GM21381 (cell line): ENCODE measurements at regions not wholly inside any gene's neighbourhood (a gene's known extent, or its start where the extent isn't known, plus 50 kb on each side); places are given as distances from the start of the nearest gene placed in this dataset.

Source experiments
- ATAC-seq: cut with Tn5 transposase; IDR thresholded peaks from one replicate; pipeline ENCODE4 v1.9.1; 2021; ENCODE audit warnings: mild to moderate bottlenecking, moderate library complexity; ENCODE audit not compliant: unreplicated experiment

DNA sequence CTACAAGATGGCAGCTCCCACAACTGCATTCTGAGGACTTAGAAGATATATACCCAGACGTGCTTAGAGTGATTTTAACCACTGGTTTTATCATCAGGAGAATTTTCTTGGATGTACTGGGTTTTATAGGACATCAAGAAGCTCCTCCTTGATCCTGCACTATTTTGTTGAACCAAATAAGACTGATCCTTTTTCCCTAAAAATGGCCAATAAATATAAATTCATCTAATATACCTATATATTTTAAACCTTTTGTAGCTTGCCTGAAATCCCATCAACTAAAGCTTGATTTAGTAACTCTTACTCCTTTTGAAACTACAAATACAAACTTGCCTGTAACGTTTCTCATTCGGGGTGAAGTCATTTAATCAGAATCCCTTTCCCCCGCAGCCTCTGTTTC lies 849.4 kb upstream of the ADAMTS5 start:
- ATAC-seq, result no peak

- ATAC-seq, result no peak
Measured at GRCh38 chr21:27814226-27814625, 847.3 kb upstream of the ADAMTS5 start.

DNA sequence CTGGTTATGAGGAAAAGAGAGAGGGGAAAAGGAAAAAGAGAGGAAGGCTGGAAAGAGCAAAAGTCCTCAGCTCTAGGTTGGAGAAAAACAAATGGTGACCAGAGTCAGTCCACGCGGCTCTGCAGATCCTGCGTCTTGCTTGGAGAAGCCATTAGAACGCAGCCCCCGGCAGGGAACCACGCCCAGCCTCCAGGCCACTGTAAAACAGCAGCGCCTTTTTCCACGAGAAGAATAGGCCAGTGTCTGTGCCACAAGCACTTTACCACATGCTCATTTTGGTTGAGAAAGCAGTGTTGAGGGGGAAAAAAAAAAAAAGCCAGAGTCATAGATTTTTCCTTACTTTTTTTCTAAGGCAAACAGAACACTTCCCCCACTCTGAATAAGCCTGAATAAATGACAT lies 846.9 kb upstream of the ADAMTS5 start:
- ATAC-seq, result no peak

DNA sequence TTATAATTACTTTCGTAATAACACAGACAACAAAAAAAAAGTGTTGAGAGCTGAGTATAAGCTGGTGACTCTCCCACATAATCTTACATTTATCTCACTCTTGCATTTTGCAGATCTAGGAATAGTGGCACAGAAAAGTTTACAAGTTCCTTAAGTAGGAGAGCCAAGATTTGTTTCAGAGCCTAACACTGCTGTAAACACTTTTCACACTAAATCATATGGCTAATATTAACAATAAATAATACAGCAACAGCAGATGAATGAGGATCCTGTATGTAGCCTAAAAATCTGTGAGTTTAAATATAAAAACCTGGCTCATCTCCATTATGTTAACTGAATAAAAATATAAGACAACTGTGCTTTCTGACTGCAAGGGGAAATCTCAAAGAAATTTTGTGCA lies 846.5 kb upstream of the ADAMTS5 start:
- ATAC-seq, result no peak

DNA sequence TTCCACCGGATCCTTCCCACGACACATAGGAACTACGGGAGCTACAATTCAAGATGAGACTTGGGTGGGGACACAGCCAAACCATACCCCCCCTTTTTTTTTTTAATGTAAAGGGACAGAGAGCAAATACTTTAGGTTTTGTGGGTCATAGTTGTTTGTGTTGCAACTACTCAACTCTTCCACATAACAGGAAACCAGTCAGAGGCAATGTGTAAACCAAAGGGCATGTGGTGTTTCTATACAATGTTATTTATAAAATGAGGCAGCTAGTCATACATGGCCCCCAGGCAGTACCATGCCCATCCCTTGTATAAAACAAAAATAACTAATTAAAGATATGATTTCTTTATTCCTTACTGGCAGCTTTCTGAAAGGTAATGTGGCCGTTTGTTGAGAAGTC lies 845.4 kb upstream of the ADAMTS5 start:
- no peak for ATAC-seq

DNA sequence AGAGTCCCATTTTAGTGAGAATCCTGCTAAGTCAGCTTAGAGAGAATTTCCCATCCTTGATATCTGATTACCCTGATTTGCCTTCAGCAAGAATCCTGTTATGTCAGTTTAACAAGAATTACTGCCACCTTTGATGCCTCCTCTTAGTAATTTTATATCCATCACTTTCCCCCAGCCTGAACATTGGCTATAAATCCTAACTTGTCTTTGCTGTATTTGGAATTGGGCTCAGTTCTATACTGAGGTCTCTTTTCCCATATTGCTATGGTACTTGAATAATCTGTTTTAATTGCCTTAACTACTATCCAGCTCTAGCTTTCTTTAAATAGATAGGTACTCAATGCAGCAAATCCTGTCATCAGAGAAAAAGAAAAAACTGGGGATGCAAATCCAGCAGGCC lies 842.0 kb upstream of the ADAMTS5 start:
- ATAC-seq, result no peak

GRCh38 chr21:27807596-27807995 lies 840.7 kb upstream of the ADAMTS5 start:
- no peak for ATAC-seq

GRCh38 chr21:27806281-27806680 lies 839.4 kb upstream of the ADAMTS5 start:
- ATAC-seq, result no peak

- ATAC-seq, result no peak
Measured at GRCh38 chr21:27805696-27806095, 838.8 kb upstream of the ADAMTS5 start.

DNA sequence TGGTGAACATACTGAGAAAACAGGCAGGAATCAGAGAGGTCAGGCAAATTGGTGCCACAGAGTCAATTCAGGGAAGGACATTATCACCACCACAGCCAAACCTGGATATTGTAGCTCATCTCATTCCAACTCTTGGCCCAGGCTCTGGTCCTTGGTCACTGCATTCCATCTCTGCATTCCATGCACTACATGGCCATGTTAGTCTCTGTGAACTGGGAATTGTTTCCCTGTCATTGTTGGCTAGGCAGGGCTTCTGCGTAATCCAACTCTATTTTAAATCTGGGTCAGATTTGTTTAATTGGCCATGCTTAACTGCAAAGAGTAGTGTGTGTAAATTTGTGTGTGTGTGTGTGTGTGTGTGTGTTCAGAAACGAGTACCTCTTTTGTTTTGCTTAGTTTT lies 837.6 kb upstream of the ADAMTS5 start:
- ATAC-seq, result no peak

- ATAC-seq, result no peak
Measured at GRCh38 chr21:27803571-27803970, 836.7 kb upstream of the ADAMTS5 start.

DNA sequence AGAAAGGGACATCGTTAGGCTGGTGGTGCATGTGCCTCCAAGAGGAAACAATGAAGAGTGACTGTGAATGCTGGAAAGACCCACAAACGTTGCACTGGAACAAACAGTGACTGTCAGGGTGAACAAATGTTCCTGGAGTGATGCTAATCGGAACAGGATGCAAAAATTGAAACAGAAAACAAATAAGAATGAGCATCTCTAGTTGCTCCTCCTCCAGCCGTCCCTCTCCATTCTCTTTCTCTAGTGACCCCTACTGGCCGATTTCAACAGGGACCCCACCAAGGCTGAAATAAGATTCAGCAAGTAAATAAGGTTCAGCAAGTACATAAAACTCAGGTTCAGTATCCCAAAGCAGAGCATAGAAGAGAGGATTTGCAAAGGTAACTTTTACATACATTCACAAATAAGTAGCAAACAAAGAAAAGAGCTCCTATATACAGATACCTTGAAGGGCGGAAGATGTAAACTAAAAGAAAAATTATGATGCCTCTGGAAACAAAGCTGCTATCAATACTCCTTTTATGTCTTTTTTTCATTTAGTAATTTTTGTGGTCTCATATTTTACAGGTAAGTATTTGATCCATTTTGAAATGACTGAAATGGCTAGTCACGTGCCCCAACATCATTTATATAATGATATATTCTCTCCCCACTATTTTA lies 836.1 kb upstream of the ADAMTS5 start:
- no peak for ATAC-seq

GRCh38 chr21:27799861-27800260 lies 833.0 kb upstream of the ADAMTS5 start:
- no peak for ATAC-seq

- no peak for ATAC-seq
Measured at GRCh38 chr21:27796106-27796505, 829.2 kb upstream of the ADAMTS5 start.

DNA sequence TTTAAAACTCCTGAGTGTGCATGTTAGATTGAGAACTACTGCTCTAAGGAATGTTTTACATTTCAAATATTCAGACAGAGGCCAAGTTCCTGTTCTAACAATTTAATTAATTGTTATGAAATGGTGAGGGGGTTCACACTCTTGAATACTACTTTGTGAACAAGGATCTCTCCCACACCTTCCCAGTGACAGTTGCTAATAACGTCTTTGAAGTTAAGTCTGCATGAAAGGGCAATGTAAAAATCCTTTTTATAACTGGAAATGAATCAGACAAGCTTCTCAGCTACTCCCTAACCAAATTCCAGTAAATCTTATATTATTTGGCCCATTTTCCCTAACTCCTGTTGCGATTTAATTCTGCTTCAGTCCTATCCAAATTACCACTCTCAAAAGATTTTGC lies 828.5 kb upstream of the ADAMTS5 start:
- ATAC-seq, result no peak

DNA sequence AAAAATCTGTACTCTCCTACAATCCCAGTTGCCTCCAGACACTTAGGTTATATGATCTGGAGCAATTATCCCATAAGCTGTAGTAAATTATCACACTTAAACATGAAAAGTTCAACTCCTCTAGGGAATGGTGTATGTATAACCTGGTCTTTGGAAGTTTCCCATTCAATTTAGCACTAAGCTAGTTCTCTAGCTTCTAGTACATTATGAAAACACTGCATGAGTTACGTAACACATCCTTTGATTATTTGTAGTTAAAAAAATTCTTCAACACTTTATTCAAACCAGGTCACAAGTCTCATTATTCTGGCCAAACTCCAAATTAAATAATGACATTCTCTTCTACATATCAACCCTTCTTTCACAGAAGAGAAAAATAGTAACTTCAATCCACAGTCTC lies 827.0 kb upstream of the ADAMTS5 start:
- ATAC-seq, result no peak

- no peak for ATAC-seq
Measured at GRCh38 chr21:27787046-27787445, 820.2 kb upstream of the ADAMTS5 start.

DNA sequence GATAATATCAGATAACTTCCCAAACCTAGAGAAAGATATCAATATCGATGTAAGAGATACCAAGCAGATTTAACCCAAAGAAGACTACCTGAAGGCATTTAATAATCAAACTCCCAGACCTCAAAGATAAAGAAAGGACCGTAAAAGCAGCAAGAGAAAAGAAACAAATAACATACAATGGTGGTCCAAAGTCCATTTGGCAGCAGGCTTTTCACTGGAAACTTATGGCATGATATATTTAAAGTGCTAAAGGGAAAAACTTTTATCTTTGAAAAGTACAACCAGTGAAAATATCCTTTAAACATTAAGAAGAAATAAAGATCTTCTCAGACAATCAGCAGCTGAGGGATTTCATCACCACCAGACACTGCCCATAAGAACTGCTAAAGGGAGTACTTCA lies 812.7 kb upstream of the ADAMTS5 start:
- no peak for ATAC-seq

DNA sequence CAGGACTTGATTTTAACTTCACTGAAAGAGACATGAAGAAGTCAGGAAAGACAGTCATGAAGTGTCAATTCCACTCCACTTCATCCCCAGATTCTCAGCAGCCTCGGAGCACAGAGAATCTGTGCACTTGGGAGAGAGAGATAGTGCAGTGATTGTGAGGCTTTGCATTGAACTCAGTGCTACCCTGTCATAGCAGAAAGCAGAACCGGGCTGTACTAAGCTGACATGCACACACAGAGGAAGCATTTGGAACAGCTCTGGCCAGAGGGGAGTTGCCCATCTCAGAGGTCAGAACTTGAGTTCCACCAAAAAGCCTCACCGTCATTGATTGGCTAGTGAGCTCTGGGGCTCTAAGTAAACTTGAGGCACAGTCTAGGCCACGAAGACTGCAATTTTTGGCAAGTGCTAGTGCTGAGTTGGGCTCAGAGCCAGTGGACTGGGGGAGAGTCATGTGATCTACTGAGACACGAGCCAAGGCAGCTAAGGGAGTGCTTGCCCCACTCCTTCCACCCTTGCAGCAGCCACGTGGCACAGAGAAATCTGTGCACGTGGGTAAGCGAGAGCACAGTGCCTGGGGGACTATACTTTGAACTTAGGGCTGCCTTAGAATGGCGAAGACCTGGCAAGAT lies 810.2 kb upstream of the ADAMTS5 start:
- ATAC-seq, result no peak

- ATAC-seq, result no peak
Measured at GRCh38 chr21:27772816-27773215, 805.9 kb upstream of the ADAMTS5 start.

- ATAC-seq, result no peak
Measured at GRCh38 chr21:27771938-27772483, 805.1 kb upstream of the ADAMTS5 start.

DNA sequence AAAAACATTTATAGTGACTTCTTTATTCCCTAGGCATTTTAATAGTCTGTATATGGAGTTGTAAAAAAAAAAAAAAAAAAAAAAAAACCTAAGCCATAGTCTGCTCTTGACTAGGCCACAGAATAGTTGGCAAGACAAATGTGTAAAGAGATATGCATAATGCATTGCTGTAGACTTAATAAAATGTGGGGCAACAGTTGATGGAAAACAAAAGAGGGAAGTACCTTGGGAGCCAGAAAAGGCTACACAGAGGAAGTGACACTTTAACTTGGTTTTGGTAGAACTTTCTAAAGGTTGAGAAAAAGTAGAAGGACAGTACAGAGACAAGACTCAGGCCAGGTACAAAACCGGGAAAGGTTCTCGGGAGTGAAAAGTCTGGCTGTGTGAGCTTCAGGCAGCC lies 802.9 kb upstream of the ADAMTS5 start:
- no peak for ATAC-seq
